K562 (cell line): ENCODE measurements at regions not wholly inside any gene's neighbourhood (a gene's known extent, or its start where the extent isn't known, plus 50 kb on each side); places are given as distances from the start of the nearest gene placed in this dataset.

ENCODE experiments used
- ATAC-seq: fragments of 200-7000 bp; cut with Tn5 transposase; 3 replicates; pipeline ENCODE4 v1.9.1; 2020; ENCODE audit warnings: moderate library complexity
- BruUV-seq: library from RNA; stranded (reverse); fragments of 400-500 nt; replicated peaks from 2 replicates; lab custom pipeline; 2021; lab: Mats Ljungman, UMichigan
- CTCF ChIA-PET: fragments of 300-600 bp; formaldehyde crosslinking; extraction: SDS; loops from one replicate; lab custom pipeline; 2021; ENCODE audit warnings: low intra/inter-chr PET ratio; lab: Yijun Ruan, JAX
- POLR2A ChIA-PET: fragments of 300-600, 350-650 bp; sonication (Branson Sonifier 250); formaldehyde crosslinking; extraction: SDS; loops from one replicate; lab custom pipeline; 2021; ENCODE audit warnings: antibody characterized with exemption, inconsistent platforms; lab: Yijun Ruan, JAX
- DNase-seq, 4 experiments: peaks; one replicate each; pipeline versions ENCODE4 v3.0.0 to v3.0.0-alpha.2; 2011 to 2018; ENCODE audit warnings: low spot score in 3 of 4, mixed read lengths in 3 of 4; ENCODE audit errors: extremely low read depth in 1 of 4
- FAIRE-seq: peaks from 2 replicates; lab custom pipeline; 2011; peaks lifted over from hg19 to GRCh38; lab: Jason Lieb, UNC
- H2AFZ ChIP-seq: 2 replicates; pipeline ENCODE4 v1.6.0; 2011; ENCODE audit warnings: low read depth, low read length, control low read depth, inconsistent platforms
- H3K27ac ChIP-seq: fragments of 200-600 bp; 3 replicates; pipeline ENCODE4 v1.8.0; 2011; ENCODE audit warnings: low read depth, mild to moderate bottlenecking, control low read depth, inconsistent platforms, low read length, moderate library complexity, mixed read lengths; ENCODE audit errors: extremely low read depth
- H3K27me3 ChIP-seq, 2 experiments: fragments of 300-600 bp in 1 of 2; 2 replicates in 1 of 2; 3 replicates in 1 of 2; pipeline versions ENCODE4 v1.6.0 to v1.8.0; 2011; ENCODE audit warnings: inconsistent platforms in 2 of 2, low read length in 2 of 2, mild to moderate bottlenecking in 1 of 2, mixed read lengths in 1 of 2, moderate library complexity in 1 of 2; ENCODE audit not compliant: control insufficient read depth in 2 of 2, insufficient read depth in 2 of 2
- H3K36me3 ChIP-seq: fragments of 300-600 bp; 3 replicates; pipeline ENCODE4 v1.8.0; 2011; ENCODE audit warnings: mild to moderate bottlenecking, low read length, inconsistent platforms; ENCODE audit not compliant: control insufficient read depth, insufficient read depth
- H3K4me1 ChIP-seq, 2 experiments: fragments of 200-600 bp in 1 of 2; replicated peaks in 1 of 2; 2 replicates in 1 of 2; 3 replicates in 1 of 2; pipeline versions ENCODE4 v1.5.1 to v1.8.0; 2011; ENCODE audit warnings: inconsistent platforms in 2 of 2, low read length in 2 of 2, mild to moderate bottlenecking in 1 of 2, mixed read lengths in 1 of 2, moderate library complexity in 1 of 2; ENCODE audit not compliant: control insufficient read depth in 2 of 2, insufficient read depth in 2 of 2
- H3K4me2 ChIP-seq: 2 replicates; pipeline ENCODE4 v1.6.1; 2011; ENCODE audit warnings: low read length, control low read depth, inconsistent platforms, mixed read lengths; ENCODE audit not compliant: insufficient read depth
- H3K4me3 ChIP-seq: fragments of 200-600 bp; sonication (generic), shearing (Covaris generic); 2 replicates; pipeline ENCODE4 v1.5.1; 2016; ENCODE audit warnings: control low read depth, inconsistent platforms
- H3K79me2 ChIP-seq: fragments of 200-600 bp; 3 replicates; pipeline ENCODE4 v1.8.0; 2011; ENCODE audit warnings: low read length, inconsistent platforms; ENCODE audit not compliant: control insufficient read depth, insufficient read depth
- H3K9ac ChIP-seq, 2 experiments: 2 replicates each; pipeline versions ENCODE4 v1.6.0 to v1.6.1; 2011; ENCODE audit warnings: low read depth in 2 of 2, low read length in 2 of 2, control low read depth in 1 of 2, inconsistent platforms in 1 of 2, mild to moderate bottlenecking in 1 of 2, mixed read lengths in 1 of 2; ENCODE audit not compliant: insufficient read depth in 1 of 2
- H3K9me1 ChIP-seq: one replicate; pipeline ENCODE4 v1.6.0; 2011; ENCODE audit warnings: inconsistent platforms, mild to moderate bottlenecking, low read length, moderate library complexity; ENCODE audit not compliant: control insufficient read depth, insufficient read depth
- H3K9me3 ChIP-seq: replicated peaks from 2 replicates; pipeline ENCODE4 v1.5.1; 2011; ENCODE audit warnings: low read depth, low read length, inconsistent platforms; ENCODE audit not compliant: control insufficient read depth, insufficient read depth
- H4K20me1 ChIP-seq: replicated peaks from 2 replicates; pipeline ENCODE4 v1.6.1; 2011; ENCODE audit warnings: low read length, inconsistent platforms, mixed read lengths; ENCODE audit not compliant: control insufficient read depth, insufficient read depth
- EP400 ChIP-seq: fragments of 450-650 bp; IDR thresholded peaks from 2 replicates; pipeline ENCODE4 v1.6.1; 2017; ENCODE audit warnings: antibody characterized with exemption, mild to moderate bottlenecking, moderate library complexity
- GATAD2B ChIP-seq: fragments of 450-650 bp; IDR thresholded peaks from 2 replicates; pipeline ENCODE4 v1.6.1; 2017; ENCODE audit warnings: mild to moderate bottlenecking, borderline replicate concordance
- ILF3 ChIP-seq: fragments of 450-650 bp; IDR thresholded peaks from 2 replicates; pipeline ENCODE4 v1.6.1; 2018; ENCODE audit warnings: antibody characterized with exemption, mild to moderate bottlenecking, moderate library complexity, borderline replicate concordance
- PTTG1 ChIP-seq: fragments of 450-650 bp; IDR thresholded peaks from 2 replicates; pipeline ENCODE4 v1.6.1; 2016; ENCODE audit warnings: low read depth, mild to moderate bottlenecking, missing genetic modification characterization, missing compliant biosample characterization
- RAD51 ChIP-seq: fragments of 450-650 bp; IDR thresholded peaks from 2 replicates; pipeline ENCODE4 v1.7.1; 2016; ENCODE audit warnings: low read depth, mild to moderate bottlenecking, borderline replicate concordance
- RHOXF2B ChIP-seq: fragments of 250-450 bp; sonication (Bioruptor Pico); conservative IDR thresholded peaks from 2 replicates; pipeline ENCODE4 v1.5.1; 2021
- SRSF1 ChIP-seq: fragments of 200-400 bp; formaldehyde crosslinking; IDR thresholded peaks from 2 replicates; pipeline ENCODE4 v1.6.1; 2017; ENCODE audit warnings: mild to moderate bottlenecking, low read depth, low read length, moderate library complexity
- TGIF2 ChIP-seq: sonication (generic); formaldehyde crosslinking; IDR thresholded peaks from 2 replicates; pipeline ENCODE4 v1.8.1; 2022; ENCODE audit warnings: mild to moderate bottlenecking, missing genetic modification reagents, moderate library complexity
- ZC3H4 ChIP-seq: sonication (generic); formaldehyde crosslinking; IDR thresholded peaks from 2 replicates; pipeline ENCODE4 v1.9.0; 2021; ENCODE audit warnings: missing genetic modification reagents, borderline replicate concordance
- ZKSCAN1 ChIP-seq: fragments of 150-350 bp; IDR thresholded peaks from 2 replicates; pipeline ENCODE4 v1.6.1; 2016; ENCODE audit warnings: low read depth, low read length
- ZMIZ1 ChIP-seq, 2 experiments: fragments of 150-350 bp in 1 of 2; IDR thresholded peaks; 2 replicates each; pipeline ENCODE4 v1.6.1; 2012 to 2016; ENCODE audit warnings: low read depth in 2 of 2, low read length in 2 of 2, mild to moderate bottlenecking in 1 of 2, moderate library complexity in 1 of 2
- ZNF217 ChIP-seq: sonication (generic); formaldehyde crosslinking; IDR thresholded peaks from 2 replicates; pipeline ENCODE4 v1.8.0; 2022; ENCODE audit warnings: mild to moderate bottlenecking, missing genetic modification reagents
- ZNF431 ChIP-seq: sonication (generic); formaldehyde crosslinking; IDR thresholded peaks from 2 replicates; pipeline ENCODE4 v1.8.0; 2022; ENCODE audit warnings: mild to moderate bottlenecking, missing genetic modification reagents
- ZSCAN29 ChIP-seq: fragments of 450-650 bp; IDR thresholded peaks from 2 replicates; pipeline ENCODE4 v1.6.1; 2017
- WGBS: fragments of 100-300 bp; shearing (Covaris generic); methylation state at CpG from one replicate; pipeline ENCODE4 v1.1.6; 2016; ENCODE audit warnings: low coverage, mixed read lengths; ENCODE audit not compliant: insufficient coverage; ENCODE audit errors: missing lambda C conversion rate; 5-methylcytosine and 5-hydroxymethylcytosine counted together
- in situ Hi-C: fragments of 300-500 bp; cut with MboI; formaldehyde crosslinking; loops from 4 replicates; pipeline ENCODE4 v1.15.0; 2018; ENCODE audit warnings: inconsistent platforms, mixed read lengths
- intact Hi-C: fragments of 100-400 bp; cut with micrococcal nuclease; formaldehyde crosslinking; loops from 2 replicates; pipeline ENCODE4 v1.14.2; 2022
- TF ChIP-seq, protein P1 (sequence below): fragments of 450-650 bp; IDR thresholded peaks from 2 replicates; pipeline ENCODE4 v1.6.1; 2016; ENCODE audit warnings: low read depth, mild to moderate bottlenecking, moderate library complexity

- CTCF ChIA-PET, result no interaction called here
- intact Hi-C loops, result loop anchor here (10.0 kb wide), 1 partner anchor 370 kb away; no protein-coding TSS in a partner anchor
- Histone ChIP-seq H3K27ac (no peak overlapping the region), H2AFZ (no peak overlapping the region), H3K9me3 (no peaks in the 10 kb centered on the region), H3K4me2 (no peak overlapping the region), H3K9me1 (no peaks in the 10 kb centered on the region), H3K36me3 (no peaks in the 10 kb centered on the region), H3K79me2 (no peaks in the 10 kb centered on the region), H3K27me3 (no peaks in the 10 kb centered on the region), H3K4me3 (no peak overlapping the region), H4K20me1 (no peaks in the 10 kb centered on the region), H3K9ac (no peak overlapping the region), H3K4me1 (no peaks in the 10 kb centered on the region)
- 6% methylated on average over 2 of the region's 2 CpGs for WGBS
- no peak for FAIRE-seq
- in situ Hi-C loops, result loop anchor here (10.0 to 25.0 kb wide), 2 partner anchors 180 to 1778 kb away; no protein-coding TSS in a partner anchor
- no peak for DNase-seq
- TF ChIP-seq RHOXF2B (CRISPR knock-in tag), result no peak
- no peak for TF ChIP-seq SRSF1
- no peak for TF ChIP-seq TGIF2 (CRISPR knock-in tag)
- TF ChIP-seq ILF3, result no peak
- TF ChIP-seq GATAD2B, result no peak
- BruUV-seq, result no TSS peak
- no peak for ATAC-seq
- POLR2A ChIA-PET, result no interaction called here
Measured at GRCh38 chrX:43564953-43565352, 91.1 kb upstream of the MAOA start.

DNA sequence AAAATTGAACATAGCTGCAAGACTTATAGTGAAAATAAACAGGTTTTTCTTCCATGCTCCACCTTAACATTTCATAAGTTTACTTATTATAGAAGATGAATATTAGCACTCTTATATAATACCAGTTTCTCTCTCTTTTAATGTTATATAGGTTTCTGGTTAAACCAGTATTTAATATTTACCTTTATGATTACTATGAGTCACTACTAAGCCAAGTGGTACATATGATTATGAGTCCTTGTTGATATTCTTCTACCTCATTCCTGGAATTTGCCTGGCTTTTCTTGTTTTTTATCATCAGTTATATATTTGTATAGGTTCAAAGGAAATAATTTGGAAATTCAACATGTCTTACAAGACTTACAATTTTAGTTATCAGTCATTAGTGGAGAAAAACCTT lies 89.9 kb upstream of the MAOA start:
- Histone ChIP-seq H3K36me3 (no peaks in the 10 kb centered on the region), H2AFZ (no peak overlapping the region), H4K20me1 (no peaks in the 10 kb centered on the region), H3K9me3 (no peaks in the 10 kb centered on the region), H3K27ac (no peak overlapping the region), H3K79me2 (no peaks in the 10 kb centered on the region), H3K9me1 (no peaks in the 10 kb centered on the region), H3K4me2 (no peak overlapping the region), H3K9ac (no peak overlapping the region), H3K4me1 (no peaks in the 10 kb centered on the region), H3K27me3 (no peaks in the 10 kb centered on the region), H3K4me3 (no peak overlapping the region)
- ChIA-PET CTCF (no interaction called here), POLR2A (no interaction called here)
- no TSS peak for BruUV-seq
- no peak for ATAC-seq
- no peak for DNase-seq
- in situ Hi-C loops, result loop anchor here (10.0 to 25.0 kb wide), 2 partner anchors 179 to 1779 kb away; no protein-coding TSS in a partner anchor
- no peak for FAIRE-seq
- intact Hi-C loops, result loop anchor here (10.0 kb wide), 1 partner anchor 369 kb away; no protein-coding TSS in a partner anchor
- TF ChIP-seq ZKSCAN1, result no peak
- TF ChIP-seq, protein P1, sequence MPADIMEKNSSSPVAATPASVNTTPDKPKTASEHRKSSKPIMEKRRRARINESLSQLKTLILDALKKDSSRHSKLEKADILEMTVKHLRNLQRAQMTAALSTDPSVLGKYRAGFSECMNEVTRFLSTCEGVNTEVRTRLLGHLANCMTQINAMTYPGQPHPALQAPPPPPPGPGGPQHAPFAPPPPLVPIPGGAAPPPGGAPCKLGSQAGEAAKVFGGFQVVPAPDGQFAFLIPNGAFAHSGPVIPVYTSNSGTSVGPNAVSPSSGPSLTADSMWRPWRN, result no peak
- TF ChIP-seq PTTG1, result no peak
- no peak for TF ChIP-seq ZNF431 (CRISPR knock-in tag)
- no peak for TF ChIP-seq ZC3H4 (CRISPR knock-in tag)
- TF ChIP-seq ZNF217 (CRISPR knock-in tag), result no peak
- no peak for TF ChIP-seq ZMIZ1 (IDR thresholded peaks at IDR 0.05; ENCODE audit: low read depth in 2 of 2, low read length in 2 of 2)
- no peak for TF ChIP-seq EP400
- TF ChIP-seq ZSCAN29, result no peak
- no peak for TF ChIP-seq RAD51
